IMR-90 (cell line): ENCODE measurements at regions not wholly inside any gene's neighbourhood (a gene's known extent, or its start where the extent isn't known, plus 50 kb on each side); places are given as distances from the start of the nearest gene placed in this dataset.

Source experiments
- ATAC-seq: fragments of 200-7000 bp; cut with Tn5 transposase; 2 replicates; pipeline ENCODE4 v1.9.1; 2020; ENCODE audit warnings: low read depth, mild to moderate bottlenecking, moderate library complexity
- BruUV-seq: library from RNA; stranded (reverse); fragments of 400-500 nt; replicated peaks from 2 replicates; lab custom pipeline; 2021; lab: Mats Ljungman, UMichigan
- CTCF ChIA-PET: fragments of 300-600 bp; formaldehyde crosslinking; extraction: SDS; loops from one replicate; lab custom pipeline; 2021; ENCODE audit warnings: antibody characterized with exemption; lab: Yijun Ruan, JAX
- POLR2A ChIA-PET: fragments of 300-600 bp; sonication (Branson Sonifier 250); formaldehyde crosslinking; loops from one replicate; lab custom pipeline; 2022; ENCODE audit warnings: antibody characterized with exemption; ENCODE audit not compliant: unreplicated experiment; lab: Charles Lee
- DNase-seq: peaks from one replicate; pipeline ENCODE4 v3.0.0; 2013
- H2AFZ ChIP-seq: replicated peaks from 2 replicates; pipeline ENCODE3; 2013; ENCODE audit warnings: low read length, mild to moderate bottlenecking; ENCODE audit not compliant: poor library complexity
- H2AK5ac ChIP-seq: 2 replicates; pipeline ENCODE4 v1.6.1; 2013; ENCODE audit warnings: low read depth, low read length, inconsistent platforms
- H2AK9ac ChIP-seq: replicated peaks from 2 replicates; pipeline ENCODE3; 2013; ENCODE audit warnings: mild to moderate bottlenecking, low read depth, low read length, moderate library complexity; ENCODE audit not compliant: poor library complexity
- H2BK120ac ChIP-seq: 2 replicates; pipeline ENCODE4 v1.6.1; 2013; ENCODE audit warnings: low read depth, low read length, inconsistent platforms
- H2BK15ac ChIP-seq: 3 replicates; pipeline ENCODE4 v1.6.1; 2013; ENCODE audit warnings: low read depth, low read length, inconsistent platforms
- H2BK20ac ChIP-seq: 2 replicates; pipeline ENCODE4 v1.6.1; 2013; ENCODE audit warnings: low read depth, mild to moderate bottlenecking, inconsistent platforms, low read length, moderate library complexity
- H2BK5ac ChIP-seq: 2 replicates; pipeline ENCODE4 v1.6.1; 2013; ENCODE audit warnings: mild to moderate bottlenecking, low read depth, low read length, inconsistent platforms; ENCODE audit not compliant: poor library complexity, severe bottlenecking
- H3K14ac ChIP-seq: replicated peaks from 2 replicates; pipeline ENCODE4 v1.6.1; 2013; ENCODE audit warnings: low read depth, low read length, inconsistent platforms
- H3K18ac ChIP-seq: 2 replicates; pipeline ENCODE4 v1.6.1; 2013; ENCODE audit warnings: low read depth, low read length, control low read depth
- H3K23ac ChIP-seq: 2 replicates; pipeline ENCODE4 v1.6.1; 2013; ENCODE audit warnings: low read depth, low read length, inconsistent platforms
- H3K27ac ChIP-seq: 2 replicates; pipeline ENCODE4 v1.5.1; 2013; ENCODE audit warnings: mild to moderate bottlenecking, control low read depth, low read length; ENCODE audit not compliant: insufficient read depth
- H3K27me3 ChIP-seq: 2 replicates; pipeline ENCODE4 v1.6.1; 2013; ENCODE audit warnings: low read length; ENCODE audit not compliant: control insufficient read depth, insufficient read depth
- H3K36me3 ChIP-seq: 2 replicates; pipeline ENCODE4 v1.6.1; 2013; ENCODE audit warnings: low read length, mixed read lengths; ENCODE audit not compliant: control insufficient read depth, insufficient read depth
- H3K4ac ChIP-seq: 2 replicates; pipeline ENCODE4 v1.6.1; 2013; ENCODE audit warnings: low read depth, low read length, inconsistent platforms
- H3K4me1 ChIP-seq: 2 replicates; pipeline ENCODE4 v1.6.1; 2013; ENCODE audit warnings: low read length, mixed read lengths; ENCODE audit not compliant: control insufficient read depth, insufficient read depth
- H3K4me2 ChIP-seq: 2 replicates; pipeline ENCODE4 v1.6.1; 2013; ENCODE audit warnings: low read depth, mild to moderate bottlenecking, control low read depth, low read length, moderate library complexity
- H3K4me3 ChIP-seq: 2 replicates; pipeline ENCODE4 v1.5.1; 2013; ENCODE audit warnings: low read depth, mild to moderate bottlenecking, control low read depth, low read length, moderate library complexity; ENCODE audit not compliant: insufficient read depth
- H3K56ac ChIP-seq: 2 replicates; pipeline ENCODE4 v1.6.1; 2013; ENCODE audit warnings: low read length, inconsistent platforms; ENCODE audit not compliant: insufficient read depth; ENCODE audit errors: extremely low read depth
- H3K79me1 ChIP-seq, 2 experiments: 2 replicates each; pipeline ENCODE4 v1.6.1; 2013; ENCODE audit warnings: low read length in 2 of 2, inconsistent platforms in 1 of 2, low read depth in 1 of 2
- H3K9ac ChIP-seq: 2 replicates; pipeline ENCODE4 v1.6.1; 2013; ENCODE audit warnings: low read depth, low read length, control low read depth
- H3K9me1 ChIP-seq: 2 replicates; pipeline ENCODE4 v1.6.1; 2013; ENCODE audit warnings: low read length, inconsistent platforms; ENCODE audit not compliant: insufficient read depth
- H3K9me3 ChIP-seq: 2 replicates; pipeline ENCODE4 v1.6.1; 2013; ENCODE audit warnings: low read length; ENCODE audit not compliant: control insufficient read depth, insufficient read depth
- H4K20me1 ChIP-seq: 2 replicates; pipeline ENCODE4 v1.6.1; 2013; ENCODE audit warnings: low read length, inconsistent platforms; ENCODE audit not compliant: insufficient read depth
- H4K5ac ChIP-seq: 2 replicates; pipeline ENCODE4 v1.6.1; 2013; ENCODE audit warnings: mild to moderate bottlenecking, low read depth, low read length, control low read depth
- H4K8ac ChIP-seq, 2 experiments: 2 replicates each; pipeline ENCODE4 v1.6.1; 2013; ENCODE audit warnings: low read depth in 2 of 2, low read length in 2 of 2, control low read depth in 1 of 2, inconsistent platforms in 1 of 2
- H4K91ac ChIP-seq: 2 replicates; pipeline ENCODE4 v1.6.1; 2013; ENCODE audit warnings: low read depth, low read length, inconsistent platforms; ENCODE audit not compliant: insufficient read depth
- BHLHE40 ChIP-seq: fragments of 150-350 bp; IDR thresholded peaks from 2 replicates; pipeline ENCODE4 v1.6.1; 2016; ENCODE audit warnings: mild to moderate bottlenecking, low read depth, low read length
- CEBPB ChIP-seq: IDR thresholded peaks from 2 replicates; pipeline ENCODE4 v1.6.1; 2012; ENCODE audit warnings: low read depth, low read length, improper control_type of control experiment
- CHD1 ChIP-seq: IDR thresholded peaks from 2 replicates; pipeline ENCODE4 v1.6.1; 2012; ENCODE audit warnings: low read depth, low read length, improper control_type of control experiment
- FOS ChIP-seq: fragments of 150-350 bp; IDR thresholded peaks from 2 replicates; pipeline ENCODE4 v1.6.1; 2016; ENCODE audit warnings: low read depth, low read length
- MAFK ChIP-seq: IDR thresholded peaks from 2 replicates; pipeline ENCODE4 v1.6.1; 2012; ENCODE audit warnings: low read depth, low read length, improper control_type of control experiment
- MAZ ChIP-seq: IDR thresholded peaks from 2 replicates; pipeline ENCODE4 v1.6.1; 2012; ENCODE audit warnings: low read depth, mild to moderate bottlenecking, low read length, improper control_type of control experiment, moderate library complexity, borderline replicate concordance
- MXI1 ChIP-seq: IDR thresholded peaks from 2 replicates; pipeline ENCODE4 v1.6.1; 2012; ENCODE audit warnings: low read depth, mild to moderate bottlenecking, low read length, moderate library complexity, borderline replicate concordance
- NFE2L2 ChIP-seq: fragments of 150-350 bp; IDR thresholded peaks from 2 replicates; pipeline ENCODE4 v1.6.1; 2016; ENCODE audit warnings: low read depth, mild to moderate bottlenecking, low read length
- POLR2A ChIP-seq: IDR thresholded peaks from 2 replicates; pipeline ENCODE4 v1.6.1; 2012; ENCODE audit warnings: mild to moderate bottlenecking, low read depth, low read length
- RFX5 ChIP-seq: IDR thresholded peaks from 2 replicates; pipeline ENCODE4 v1.8.0; 2012; ENCODE audit warnings: low read depth, mild to moderate bottlenecking, low read length, moderate library complexity
- SMC3 ChIP-seq: fragments of 150-350 bp; IDR thresholded peaks from 2 replicates; pipeline ENCODE4 v1.6.1; 2016; ENCODE audit warnings: low read depth, mild to moderate bottlenecking, antibody characterized with exemption, low read length, moderate library complexity
- WGBS, 2 experiments: methylation state at CpG; one replicate each; pipeline versions ENCODE4 v1.1.5 to v1.1.7; 2013; ENCODE audit warnings: missing lambda C conversion rate in 2 of 2; ENCODE audit not compliant: insufficient read length in 1 of 2; ENCODE audit errors: extremely low coverage in 2 of 2; 5-methylcytosine and 5-hydroxymethylcytosine counted together
- dilution Hi-C: fragments of 300-500 bp; cut with HindIII; formaldehyde crosslinking; loops from one replicate; pipeline ENCODE4 v1.14.3; 2018; ENCODE audit warnings: low sequenced_read_pairs; ENCODE audit not compliant: unreplicated experiment
- in situ Hi-C: fragments of 300-500 bp; cut with MboI; formaldehyde crosslinking; loops from 3 replicates; pipeline ENCODE4 v1.14.3; 2019; ENCODE audit warnings: low sequenced_read_pairs, inconsistent platforms, mixed read lengths
- intact Hi-C: fragments of 100-400 bp; cut with micrococcal nuclease; formaldehyde crosslinking; loops from 2 replicates; pipeline ENCODE4 v1.10.0; 2022
- TF ChIP-seq, protein P1 (sequence below): fragments of 150-350 bp; IDR thresholded peaks from 2 replicates; pipeline ENCODE4 v1.6.1; 2016; ENCODE audit warnings: low read depth, mild to moderate bottlenecking, low read length, moderate library complexity, borderline replicate concordance
- TF ChIP-seq, protein P2 (sequence below): fragments of 150-350 bp; IDR thresholded peaks from 2 replicates; pipeline ENCODE4 v1.6.1; 2017; ENCODE audit warnings: mild to moderate bottlenecking, antibody characterized with exemption, low read length, low read depth
- TF ChIP-seq, protein P3 (sequence below): conservative IDR thresholded peaks from 2 replicates; pipeline ENCODE4 v1.5.1; 2012; ENCODE audit warnings: mild to moderate bottlenecking, low read depth, low read length, improper control_type of control experiment

DNA sequence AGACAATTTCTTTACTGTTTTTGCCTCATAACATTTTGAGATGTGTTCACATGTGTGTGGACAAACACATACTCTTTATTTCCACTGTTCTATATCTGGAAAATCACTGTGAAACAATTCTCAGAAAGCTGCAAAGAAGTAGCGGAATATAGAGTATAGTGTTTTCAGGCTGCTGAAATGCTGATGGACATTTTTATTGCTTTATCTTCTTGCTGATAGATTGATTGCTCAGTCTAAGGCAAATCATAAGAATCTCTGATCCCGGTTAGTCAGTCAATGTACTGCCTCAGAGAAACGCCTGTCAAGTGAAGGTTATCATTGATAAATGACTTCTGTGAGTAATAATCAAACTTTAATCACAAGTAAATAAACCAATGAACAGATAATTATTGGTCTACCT, 364.9 kb upstream of the CTNND2 start:
- Histone ChIP-seq H3K14ac (no peak overlapping the region), H3K27ac (no peak overlapping the region), H4K5ac (no peak overlapping the region), H3K4me1 (no peaks in the 10 kb centered on the region), H4K8ac (no peak overlapping the region), H3K56ac (no peak overlapping the region), H3K9ac (no peak overlapping the region), H2BK120ac (no peak overlapping the region), H3K4me2 (no peak overlapping the region), H2AK5ac (no peak overlapping the region), H2BK15ac (no peak overlapping the region), H2AFZ (no peak overlapping the region), H2BK5ac (no peak overlapping the region), H3K27me3 (no peaks in the 10 kb centered on the region), H3K9me3 (peaks cover 8% of the 10 kb centered on the region), H3K18ac (no peak overlapping the region), H3K4ac (no peak overlapping the region), H2AK9ac (no peak overlapping the region), H2BK20ac (no peak overlapping the region), H3K9me1 (no peaks in the 10 kb centered on the region), H4K20me1 (no peaks in the 10 kb centered on the region), H3K36me3 (no peaks in the 10 kb centered on the region), H4K91ac (no peak overlapping the region), H3K79me1 (no peaks in the 10 kb centered on the region), H3K23ac (no peak overlapping the region), H3K4me3 (no peak overlapping the region)
- TF ChIP-seq MAFK (no peak), RFX5 (no peak), CHD1 (no peak), MXI1 (no peak), SMC3 (no peak), BHLHE40 (no peak), CEBPB (no peak), NFE2L2 (no peak), FOS (no peak), POLR2A (no peak), MAZ (no peak)
- TF ChIP-seq, protein P1, sequence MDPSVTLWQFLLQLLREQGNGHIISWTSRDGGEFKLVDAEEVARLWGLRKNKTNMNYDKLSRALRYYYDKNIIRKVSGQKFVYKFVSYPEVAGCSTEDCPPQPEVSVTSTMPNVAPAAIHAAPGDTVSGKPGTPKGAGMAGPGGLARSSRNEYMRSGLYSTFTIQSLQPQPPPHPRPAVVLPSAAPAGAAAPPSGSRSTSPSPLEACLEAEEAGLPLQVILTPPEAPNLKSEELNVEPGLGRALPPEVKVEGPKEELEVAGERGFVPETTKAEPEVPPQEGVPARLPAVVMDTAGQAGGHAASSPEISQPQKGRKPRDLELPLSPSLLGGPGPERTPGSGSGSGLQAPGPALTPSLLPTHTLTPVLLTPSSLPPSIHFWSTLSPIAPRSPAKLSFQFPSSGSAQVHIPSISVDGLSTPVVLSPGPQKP, result no peak
- TF ChIP-seq, protein P2, sequence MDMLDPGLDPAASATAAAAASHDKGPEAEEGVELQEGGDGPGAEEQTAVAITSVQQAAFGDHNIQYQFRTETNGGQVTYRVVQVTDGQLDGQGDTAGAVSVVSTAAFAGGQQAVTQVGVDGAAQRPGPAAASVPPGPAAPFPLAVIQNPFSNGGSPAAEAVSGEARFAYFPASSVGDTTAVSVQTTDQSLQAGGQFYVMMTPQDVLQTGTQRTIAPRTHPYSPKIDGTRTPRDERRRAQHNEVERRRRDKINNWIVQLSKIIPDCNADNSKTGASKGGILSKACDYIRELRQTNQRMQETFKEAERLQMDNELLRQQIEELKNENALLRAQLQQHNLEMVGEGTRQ, result no peak
- TF ChIP-seq, protein P3, sequence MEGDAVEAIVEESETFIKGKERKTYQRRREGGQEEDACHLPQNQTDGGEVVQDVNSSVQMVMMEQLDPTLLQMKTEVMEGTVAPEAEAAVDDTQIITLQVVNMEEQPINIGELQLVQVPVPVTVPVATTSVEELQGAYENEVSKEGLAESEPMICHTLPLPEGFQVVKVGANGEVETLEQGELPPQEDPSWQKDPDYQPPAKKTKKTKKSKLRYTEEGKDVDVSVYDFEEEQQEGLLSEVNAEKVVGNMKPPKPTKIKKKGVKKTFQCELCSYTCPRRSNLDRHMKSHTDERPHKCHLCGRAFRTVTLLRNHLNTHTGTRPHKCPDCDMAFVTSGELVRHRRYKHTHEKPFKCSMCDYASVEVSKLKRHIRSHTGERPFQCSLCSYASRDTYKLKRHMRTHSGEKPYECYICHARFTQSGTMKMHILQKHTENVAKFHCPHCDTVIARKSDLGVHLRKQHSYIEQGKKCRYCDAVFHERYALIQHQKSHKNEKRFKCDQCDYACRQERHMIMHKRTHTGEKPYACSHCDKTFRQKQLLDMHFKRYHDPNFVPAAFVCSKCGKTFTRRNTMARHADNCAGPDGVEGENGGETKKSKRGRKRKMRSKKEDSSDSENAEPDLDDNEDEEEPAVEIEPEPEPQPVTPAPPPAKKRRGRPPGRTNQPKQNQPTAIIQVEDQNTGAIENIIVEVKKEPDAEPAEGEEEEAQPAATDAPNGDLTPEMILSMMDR, result no peak
- no CpG with 5 or more reads among the region's 3 CpGs for WGBS, 2 experiments
- ChIA-PET CTCF (no interaction called here), POLR2A (no interaction called here)
- BruUV-seq, result no TSS peak
- dilution Hi-C loops (no loop called here), in situ Hi-C loops (no loop called here), intact Hi-C loops (no loop called here)
- DNase-seq (no peak), ATAC-seq (no peak)
